D721Med (cell line): ENCODE measurements at regions not wholly inside any gene's neighbourhood (a gene's known extent, or its start where the extent isn't known, plus 50 kb on each side); places are given as distances from the start of the nearest gene placed in this dataset.
A peak's percentile ranks its signal among the peaks of the same experiment; 100 is the strongest.

Experiments used
- DNase-seq: peaks from one replicate; pipeline ENCODE4 v3.0.0; 2011; ENCODE audit warnings: low spot score; ENCODE audit not compliant: insufficient read length
- FAIRE-seq: peaks from 2 replicates; lab custom pipeline; 2011; peaks lifted over from hg19 to GRCh38; lab: Jason Lieb, UNC
- TF ChIP-seq, protein P1 (sequence below): IDR thresholded peaks from 2 replicates; pipeline ENCODE4 v1.5.1; 2012; ENCODE audit warnings: mild to moderate bottlenecking, control low read depth; ENCODE audit not compliant: insufficient read depth; ENCODE audit errors: missing control alignments

DNA sequence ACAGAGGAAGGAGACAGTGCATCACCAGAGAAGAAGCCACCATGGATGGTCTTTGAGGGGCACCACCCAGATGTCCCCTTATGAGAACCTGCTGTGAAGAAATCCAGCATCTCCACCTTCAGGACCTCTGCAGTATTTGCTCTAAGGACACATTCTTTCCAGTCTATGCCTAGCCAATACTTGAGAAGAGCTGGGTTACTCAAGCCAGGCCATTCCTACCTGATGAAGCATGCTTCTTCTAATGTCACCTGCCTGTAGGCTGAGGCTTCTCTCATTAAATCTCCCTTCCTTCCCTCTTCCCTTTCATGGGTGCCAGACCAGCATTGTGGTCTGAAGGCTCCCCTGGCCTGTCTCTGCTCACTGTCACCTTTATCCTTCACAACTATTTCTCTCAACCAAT is 654.5 kb upstream of the AUTS2 start:
- FAIRE-seq, result no peak
- DNase-seq, result no peak
- TF ChIP-seq, protein P1, sequence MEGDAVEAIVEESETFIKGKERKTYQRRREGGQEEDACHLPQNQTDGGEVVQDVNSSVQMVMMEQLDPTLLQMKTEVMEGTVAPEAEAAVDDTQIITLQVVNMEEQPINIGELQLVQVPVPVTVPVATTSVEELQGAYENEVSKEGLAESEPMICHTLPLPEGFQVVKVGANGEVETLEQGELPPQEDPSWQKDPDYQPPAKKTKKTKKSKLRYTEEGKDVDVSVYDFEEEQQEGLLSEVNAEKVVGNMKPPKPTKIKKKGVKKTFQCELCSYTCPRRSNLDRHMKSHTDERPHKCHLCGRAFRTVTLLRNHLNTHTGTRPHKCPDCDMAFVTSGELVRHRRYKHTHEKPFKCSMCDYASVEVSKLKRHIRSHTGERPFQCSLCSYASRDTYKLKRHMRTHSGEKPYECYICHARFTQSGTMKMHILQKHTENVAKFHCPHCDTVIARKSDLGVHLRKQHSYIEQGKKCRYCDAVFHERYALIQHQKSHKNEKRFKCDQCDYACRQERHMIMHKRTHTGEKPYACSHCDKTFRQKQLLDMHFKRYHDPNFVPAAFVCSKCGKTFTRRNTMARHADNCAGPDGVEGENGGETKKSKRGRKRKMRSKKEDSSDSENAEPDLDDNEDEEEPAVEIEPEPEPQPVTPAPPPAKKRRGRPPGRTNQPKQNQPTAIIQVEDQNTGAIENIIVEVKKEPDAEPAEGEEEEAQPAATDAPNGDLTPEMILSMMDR, result no peak

DNA sequence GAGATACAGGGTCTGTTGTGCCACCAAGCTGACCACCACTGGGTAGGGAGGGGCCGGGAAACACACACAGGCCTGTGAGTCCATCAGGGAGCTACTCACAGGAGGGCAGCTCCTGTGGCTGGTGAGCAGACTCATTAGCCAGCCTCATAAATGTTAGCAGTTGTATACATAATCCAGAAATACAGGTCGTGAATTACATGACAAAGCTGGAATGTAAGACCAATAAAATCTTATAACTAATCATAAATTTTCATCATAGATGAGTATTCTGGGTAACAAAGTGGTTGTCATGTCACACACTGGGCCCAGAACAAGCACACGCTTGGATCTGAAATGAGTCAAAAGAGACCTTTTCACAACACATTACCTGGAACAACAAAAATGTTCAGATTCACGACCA is 642.6 kb upstream of the AUTS2 start:
- DNase-seq (no peak), FAIRE-seq (no peak)
- TF ChIP-seq, protein P1, result no peak

DNA sequence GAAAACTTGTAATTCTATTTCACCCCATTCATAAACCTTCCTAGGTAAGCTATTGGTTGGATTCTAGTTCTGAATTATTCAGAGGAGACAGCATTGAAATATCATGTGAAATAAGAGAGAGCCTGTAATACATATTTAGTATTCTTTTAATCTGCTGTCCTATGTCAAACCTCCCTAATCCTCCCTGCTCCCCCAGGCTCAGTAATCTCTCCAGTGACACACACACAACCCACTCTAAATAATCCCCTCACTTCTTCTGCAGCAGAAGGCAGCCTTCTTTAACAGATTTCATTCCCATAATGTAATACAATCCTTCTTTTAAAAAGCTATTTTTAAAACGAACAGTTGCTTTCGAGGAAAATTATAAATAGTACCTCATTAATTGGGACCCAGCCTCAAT is 639.7 kb upstream of the AUTS2 start:
- DNase-seq, result peak; percentile 58
- FAIRE-seq, result peak; percentile 93
- TF ChIP-seq, protein P1, result no peak

DNA sequence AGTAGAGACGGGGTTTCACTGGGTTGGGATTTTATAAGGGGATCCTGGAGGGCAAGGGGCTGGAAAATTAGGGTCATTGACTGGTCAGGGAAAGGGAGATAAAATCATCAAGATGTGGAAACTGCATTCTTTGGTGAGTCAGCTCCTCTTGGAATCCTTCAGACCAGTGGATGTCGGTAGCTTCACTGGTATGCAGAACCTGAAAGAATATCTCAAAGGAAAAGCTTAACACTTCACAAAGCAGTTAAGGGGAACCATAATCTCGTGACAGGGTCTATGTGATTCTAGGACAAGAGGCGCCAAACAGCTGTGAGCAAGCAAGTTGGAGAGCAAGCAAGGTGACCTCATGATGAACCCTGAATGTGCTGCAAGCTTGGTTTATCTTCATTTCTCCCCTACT is 634.7 kb upstream of the AUTS2 start:
- FAIRE-seq (no peak), DNase-seq (no peak)
- TF ChIP-seq, protein P1, result no peak

DNA sequence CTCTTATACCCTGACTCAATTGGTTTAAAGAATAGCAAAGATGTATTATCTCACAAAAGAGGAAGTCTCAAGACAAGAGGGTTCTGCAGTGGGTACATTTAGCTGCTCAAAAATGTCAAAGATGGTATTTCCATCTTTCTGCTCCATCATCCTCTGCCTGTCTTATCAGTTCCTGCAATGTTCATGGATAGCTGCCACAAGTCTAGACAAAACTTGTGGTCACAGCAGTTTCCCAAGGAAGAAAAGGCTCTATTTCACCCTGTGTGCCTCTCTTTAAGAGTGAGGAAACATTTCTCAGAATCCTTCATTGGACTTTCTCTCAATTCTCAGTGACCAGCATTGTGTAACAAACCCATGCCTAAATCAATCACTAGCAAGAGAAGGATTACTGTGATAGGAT is 634.2 kb upstream of the AUTS2 start:
- DNase-seq (peak; percentile 26), FAIRE-seq (peak; percentile 96)
- TF ChIP-seq, protein P1, result no peak

DNA sequence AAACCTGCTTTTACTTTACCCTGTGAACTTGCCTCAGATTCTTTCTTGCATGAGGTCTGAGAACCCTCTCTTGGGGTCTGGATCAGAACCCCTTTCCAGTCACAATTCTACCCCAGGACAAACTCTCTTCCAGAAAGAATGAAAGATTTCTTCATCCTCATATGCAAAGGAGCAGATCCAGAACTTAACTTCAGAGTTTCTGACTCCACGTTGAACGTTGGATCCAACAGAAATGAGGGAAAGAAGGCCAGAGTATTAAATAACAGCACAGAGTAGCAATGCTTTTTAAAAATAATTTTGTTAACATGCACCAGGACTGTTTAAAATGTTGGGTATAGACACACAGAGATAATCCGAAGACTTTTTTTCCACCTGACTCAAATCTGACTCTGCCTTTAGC is 632.9 kb upstream of the AUTS2 start:
- TF ChIP-seq, protein P1, result no peak
- no peak for FAIRE-seq
- DNase-seq, result no peak

DNA sequence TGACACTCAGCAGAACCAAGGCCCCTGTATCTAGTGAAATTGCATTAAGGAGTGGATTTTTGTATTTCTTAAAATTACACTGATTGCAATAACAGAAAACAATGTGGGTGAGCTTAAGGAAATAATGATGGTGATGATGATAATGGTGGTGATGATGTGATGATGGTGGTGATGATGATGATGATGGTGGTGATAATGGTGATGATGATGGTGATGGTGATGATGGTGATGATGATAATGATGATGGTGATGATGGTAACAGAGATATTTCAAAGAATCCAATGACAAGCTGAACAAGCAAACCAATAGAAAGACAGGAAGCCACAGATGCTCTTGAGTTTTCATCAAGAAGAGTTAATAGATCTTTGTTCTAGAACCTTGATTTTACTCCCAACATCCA is 630.7 kb upstream of the AUTS2 start:
- FAIRE-seq (peak; percentile 32), DNase-seq (no peak)
- TF ChIP-seq, protein P1, result no peak
